Ascending aorta (tissue), 2 donors: ENCODE measurements at regions not wholly inside any gene's neighbourhood (a gene's known extent, or its start where the extent isn't known, plus 50 kb on each side); places are given as distances from the start of the nearest gene placed in this dataset.

Experiments used
- DNase-seq, 2 donors: peaks; one replicate each; pipeline ENCODE4 v3.0.0-alpha.2; 2019; ENCODE audit warnings: low spot score in 2 of 2
- H3K27ac ChIP-seq, 2 donors: fragments of 200-600 bp; sonication (generic); one replicate each; pipeline ENCODE4 v1.5.1; 2016 to 2017; ENCODE audit warnings: mild to moderate bottlenecking in 1 of 2
- H3K27me3 ChIP-seq: fragments of 200-600 bp; sonication (generic); one replicate; pipeline ENCODE4 v1.5.1; 2017
- H3K36me3 ChIP-seq, 2 donors: fragments of 200-600 bp; sonication (generic); one replicate each; pipeline ENCODE4 v1.5.1; 2016
- H3K4me1 ChIP-seq, 2 donors: fragments of 200-600 bp; sonication (generic); one replicate each; pipeline ENCODE4 v1.5.1; 2016 to 2017; ENCODE audit warnings: mild to moderate bottlenecking in 1 of 2
- H3K4me3 ChIP-seq, 2 donors: fragments of 200-600 bp; sonication (generic); one replicate each; pipeline ENCODE4 v1.5.1; 2016 to 2017; ENCODE audit warnings: mild to moderate bottlenecking in 1 of 2
- H3K9me3 ChIP-seq, 2 donors: fragments of 200-600 bp; sonication (generic); one replicate each; pipeline ENCODE4 v1.5.1; 2016
- CTCF ChIP-seq, 3 experiments: fragments of 200-600 bp in 2 of 3; fragments of 450-650 bp in 1 of 3; sonication (generic) in 2 of 3; IDR thresholded peaks; one replicate each; pipeline ENCODE4 v1.5.1; 2016 to 2019; ENCODE audit warnings: antibody characterized with exemption in 3 of 3, mild to moderate bottlenecking in 1 of 3, moderate library complexity in 1 of 3
- intact Hi-C: fragments of 100-400 bp; cut with DNase I; formaldehyde crosslinking; loops from one replicate; pipeline ENCODE4 v1.15.1; 2023

GRCh38 chr2:58985541-58985940, 744.4 kb upstream of the FANCL start:
- no peak for DNase-seq
- no peaks in the 10 kb centered on the region for H3K9me3 ChIP-seq
- H3K27ac ChIP-seq, result no peak overlapping the region
- intact Hi-C loops, result no loop called here
- no peak for TF ChIP-seq CTCF (IDR thresholded peaks at IDR 0.05)
- H3K4me3 ChIP-seq, result no peak overlapping the region
- no peaks in the 10 kb centered on the region for H3K4me1 ChIP-seq
- no peaks in the 10 kb centered on the region for H3K27me3 ChIP-seq
- H3K36me3 ChIP-seq, result no peaks in the 10 kb centered on the region

- intact Hi-C loops, result no loop called here
- Histone ChIP-seq H3K27ac (no peak overlapping the region), H3K27me3 (no peaks in the 10 kb centered on the region), H3K36me3 (no peaks in the 10 kb centered on the region), H3K4me1 (no peaks in the 10 kb centered on the region), H3K4me3 (no peak overlapping the region), H3K9me3 (no peaks in the 10 kb centered on the region)
- TF ChIP-seq CTCF (IDR thresholded peaks at IDR 0.05), result no peak
- DNase-seq, result no peak
Observed at GRCh38 chr2:58984731-58985130, 743.6 kb upstream of the FANCL start.

- no peaks in the 10 kb centered on the region for H3K36me3 ChIP-seq
- no peak for TF ChIP-seq CTCF (IDR thresholded peaks at IDR 0.05)
- H3K4me3 ChIP-seq, result no peak overlapping the region
- no peaks in the 10 kb centered on the region for H3K9me3 ChIP-seq
- intact Hi-C loops, result no loop called here
- DNase-seq, result no peak
- no peaks in the 10 kb centered on the region for H3K27me3 ChIP-seq
- H3K27ac ChIP-seq, result no peak overlapping the region
- H3K4me1 ChIP-seq, result no peaks in the 10 kb centered on the region
Observed at GRCh38 chr2:58983111-58983510, 742.0 kb upstream of the FANCL start.

GRCh38 chr2:58981237-58981636, 740.1 kb upstream of the FANCL start:
- Histone ChIP-seq H3K27me3 (no peaks in the 10 kb centered on the region), H3K27ac (no peak overlapping the region), H3K9me3 (no peaks in the 10 kb centered on the region), H3K36me3 (no peaks in the 10 kb centered on the region), H3K4me1 (no peaks in the 10 kb centered on the region), H3K4me3 (no peak overlapping the region)
- DNase-seq, result no peak
- TF ChIP-seq CTCF (IDR thresholded peaks at IDR 0.05), result no peak
- intact Hi-C loops, result no loop called here

GRCh38 chr2:58976375-58977071, 735.4 kb upstream of the FANCL start:
- no peaks in the 10 kb centered on the region for H3K36me3 ChIP-seq
- H3K27me3 ChIP-seq, result no peaks in the 10 kb centered on the region
- no peak overlapping the region for H3K27ac ChIP-seq
- TF ChIP-seq CTCF (IDR thresholded peaks at IDR 0.05), result no peak
- H3K4me1 ChIP-seq, result no peaks in the 10 kb centered on the region
- H3K9me3 ChIP-seq, result no peaks in the 10 kb centered on the region
- H3K4me3 ChIP-seq, result no peak overlapping the region
- no peak for DNase-seq
- intact Hi-C loops, result no loop called here

GRCh38 chr2:58974881-58975280, 733.8 kb upstream of the FANCL start:
- Histone ChIP-seq H3K27me3 (no peaks in the 10 kb centered on the region), H3K4me1 (no peaks in the 10 kb centered on the region), H3K9me3 (no peaks in the 10 kb centered on the region), H3K4me3 (no peak overlapping the region), H3K27ac (no peak overlapping the region), H3K36me3 (no peaks in the 10 kb centered on the region)
- intact Hi-C loops, result no loop called here
- no peak for DNase-seq
- TF ChIP-seq CTCF (IDR thresholded peaks at IDR 0.05), result no peak
